ENCODE measurements at regions not wholly inside any gene's neighbourhood (a gene's known extent, or its start where the extent isn't known, plus 50 kb on each side); places are given as distances from the start of the nearest gene placed in this dataset.

DNA sequence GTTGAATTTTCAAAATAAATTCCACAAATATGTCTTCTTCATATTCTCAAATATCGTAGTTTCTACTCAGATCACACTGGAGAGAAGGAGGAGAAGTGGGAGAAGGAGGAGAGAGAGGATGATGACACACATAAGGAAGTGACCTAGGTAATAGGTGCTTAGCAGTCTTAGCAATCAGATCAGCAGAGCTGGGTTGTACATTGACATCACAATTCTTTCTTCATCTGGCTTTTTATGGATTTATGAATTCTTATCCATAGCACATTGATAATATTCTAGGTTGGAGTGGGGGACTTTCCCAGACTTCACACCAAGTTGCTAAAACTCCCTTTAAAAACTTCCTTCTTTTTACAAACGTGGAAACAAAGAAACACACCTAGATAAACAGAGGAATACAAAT, 86.9 kb downstream of the FGF9 start:
- DNase-seq: no peak

DNA sequence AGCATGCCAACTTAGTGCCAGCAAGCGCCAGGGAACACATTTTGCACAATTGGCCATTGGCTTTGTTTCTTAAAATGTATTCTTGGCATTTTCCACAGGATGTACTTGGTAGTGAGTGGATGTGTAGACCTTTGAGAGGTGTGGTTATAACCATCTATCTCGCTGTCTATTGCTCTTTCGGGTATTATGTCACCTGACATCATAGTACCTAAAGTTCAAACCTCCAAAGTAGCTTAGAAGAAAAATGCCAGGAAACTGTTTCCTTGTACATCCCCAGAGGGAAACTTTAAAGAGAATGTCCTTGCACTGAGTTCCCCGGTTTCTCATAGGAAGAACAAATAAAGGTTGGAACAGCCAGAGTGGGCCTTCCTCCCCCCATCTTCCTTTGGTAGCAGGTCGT, 87.6 kb downstream of the FGF9 start:
- no peak for DNase-seq

- no peak for DNase-seq
Measured at GRCh38 chr13:21759463-21759862, 88.6 kb downstream of the FGF9 start.

GRCh38 chr13:21759911-21760310, 89.0 kb downstream of the FGF9 start:
- DNase-seq: no peak

DNA sequence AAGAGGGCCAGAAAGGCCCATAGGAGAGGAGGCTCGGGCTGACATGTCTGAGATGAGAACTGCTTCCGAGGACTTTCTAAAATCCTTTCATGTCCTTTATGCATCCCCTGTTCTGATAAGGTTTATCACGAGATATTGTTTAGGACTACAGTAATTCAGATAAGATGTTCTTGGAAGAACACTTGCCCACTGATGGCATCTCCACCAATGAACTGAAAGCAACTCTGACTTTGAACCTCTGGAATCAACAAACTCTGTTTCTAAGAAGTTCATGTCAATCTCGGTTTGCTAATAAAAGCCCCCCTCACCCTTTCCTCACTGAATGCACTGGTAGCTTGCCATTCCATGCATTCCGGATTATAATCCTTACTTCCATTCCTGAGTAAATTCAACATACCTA, 90.9 kb downstream of the FGF9 start:
- no peak for DNase-seq

DNA sequence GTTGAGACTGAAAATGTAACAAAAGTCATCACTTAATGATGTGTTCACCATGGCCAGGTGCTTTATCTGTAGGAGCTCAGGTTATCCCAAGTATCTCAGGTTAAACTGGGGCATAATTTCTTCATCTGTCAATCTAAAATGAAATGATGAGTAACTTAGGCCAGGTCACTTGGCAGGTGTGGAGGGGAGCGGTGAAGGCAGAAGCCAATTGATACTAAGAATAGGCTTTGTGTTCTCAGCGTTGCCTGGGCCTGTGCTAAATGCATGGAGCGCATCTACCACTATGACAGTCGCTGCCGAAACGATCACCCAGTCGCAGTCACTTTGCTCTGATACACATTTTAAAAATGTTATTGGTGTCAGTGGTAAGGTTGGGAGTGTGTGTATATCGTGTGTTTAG, 91.6 kb downstream of the FGF9 start:
- DNase-seq: no peak

GRCh38 chr13:21767032-21767431, 96.2 kb downstream of the FGF9 start:
- DNase-seq: no peak

DNA sequence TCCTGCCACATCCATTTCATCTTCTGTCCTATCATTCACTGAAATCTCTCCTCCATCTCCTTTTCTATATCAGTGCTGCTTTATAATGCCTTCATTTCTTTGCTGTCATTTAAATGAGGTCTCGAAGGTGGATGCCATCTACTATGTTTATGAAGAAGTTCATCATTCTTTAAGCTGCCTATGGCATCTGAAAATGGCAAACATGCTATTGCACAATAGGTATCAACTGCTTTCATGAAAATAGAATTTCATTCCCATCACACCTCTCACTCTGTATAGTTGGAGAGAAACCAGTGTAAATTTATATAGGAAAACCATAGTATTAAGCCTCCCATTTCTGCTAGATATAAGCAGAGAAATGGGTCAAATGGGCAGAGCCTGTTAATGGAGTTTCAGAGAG, 100.2 kb downstream of the FGF9 start:
- DNase-seq: no peak

DNA sequence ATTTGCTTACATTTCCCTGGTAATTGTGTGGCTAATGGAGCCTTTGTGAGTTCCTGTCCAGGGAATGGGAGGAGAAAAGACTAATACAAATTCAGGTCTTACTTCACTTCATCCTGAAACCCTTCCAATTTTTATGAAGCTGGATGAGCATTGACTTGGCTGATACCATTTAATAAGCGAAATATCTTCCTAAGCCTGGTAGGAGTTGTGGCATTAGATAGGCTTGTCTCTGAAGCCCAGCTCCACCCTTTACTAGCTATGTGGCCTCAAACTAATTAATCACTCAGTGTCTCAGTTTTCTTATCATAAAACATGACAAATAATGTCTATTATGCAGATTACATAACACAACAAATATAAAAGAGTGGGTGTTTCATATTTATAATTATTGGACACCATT, 106.3 kb downstream of the FGF9 start:
- DNase-seq: no peak

GRCh38 chr13:21777813-21778212, 106.9 kb downstream of the FGF9 start:
- DNase-seq: no peak

DNA sequence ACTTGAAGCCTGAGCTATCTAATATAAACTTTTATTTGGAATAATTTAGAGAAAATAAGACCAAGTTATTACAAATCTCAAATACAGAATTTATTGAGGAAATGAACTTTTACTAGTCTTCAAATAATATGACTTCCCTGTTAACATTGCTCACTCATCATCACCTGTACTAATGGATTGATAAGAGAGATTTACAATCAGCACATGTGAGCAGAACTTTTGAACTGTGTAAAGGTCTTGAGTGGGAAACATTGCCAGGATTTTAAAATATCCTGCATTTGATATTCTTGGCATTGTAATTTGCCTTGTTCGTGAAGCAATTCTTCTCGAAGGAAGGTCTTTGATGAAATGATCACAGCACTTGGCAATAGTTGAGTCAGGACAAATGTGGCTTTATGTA, 111.9 kb downstream of the FGF9 start:
- DNase-seq: no peak

- DNase-seq: no peak
Measured at GRCh38 chr13:21785990-21786389, 115.1 kb downstream of the FGF9 start.

- no peak for DNase-seq
Measured at GRCh38 chr13:21796066-21796465, 125.2 kb downstream of the FGF9 start.

- no peak for DNase-seq
Measured at GRCh38 chr13:21796775-21797514, 126.1 kb downstream of the FGF9 start.

- no peak for DNase-seq
Measured at GRCh38 chr13:21797736-21798135, 126.9 kb downstream of the FGF9 start.

- DNase-seq: no peak
Measured at GRCh38 chr13:21798181-21798580, 127.3 kb downstream of the FGF9 start.

- DNase-seq: no peak
Measured at GRCh38 chr13:21799671-21800070, 128.8 kb downstream of the FGF9 start.

DNA sequence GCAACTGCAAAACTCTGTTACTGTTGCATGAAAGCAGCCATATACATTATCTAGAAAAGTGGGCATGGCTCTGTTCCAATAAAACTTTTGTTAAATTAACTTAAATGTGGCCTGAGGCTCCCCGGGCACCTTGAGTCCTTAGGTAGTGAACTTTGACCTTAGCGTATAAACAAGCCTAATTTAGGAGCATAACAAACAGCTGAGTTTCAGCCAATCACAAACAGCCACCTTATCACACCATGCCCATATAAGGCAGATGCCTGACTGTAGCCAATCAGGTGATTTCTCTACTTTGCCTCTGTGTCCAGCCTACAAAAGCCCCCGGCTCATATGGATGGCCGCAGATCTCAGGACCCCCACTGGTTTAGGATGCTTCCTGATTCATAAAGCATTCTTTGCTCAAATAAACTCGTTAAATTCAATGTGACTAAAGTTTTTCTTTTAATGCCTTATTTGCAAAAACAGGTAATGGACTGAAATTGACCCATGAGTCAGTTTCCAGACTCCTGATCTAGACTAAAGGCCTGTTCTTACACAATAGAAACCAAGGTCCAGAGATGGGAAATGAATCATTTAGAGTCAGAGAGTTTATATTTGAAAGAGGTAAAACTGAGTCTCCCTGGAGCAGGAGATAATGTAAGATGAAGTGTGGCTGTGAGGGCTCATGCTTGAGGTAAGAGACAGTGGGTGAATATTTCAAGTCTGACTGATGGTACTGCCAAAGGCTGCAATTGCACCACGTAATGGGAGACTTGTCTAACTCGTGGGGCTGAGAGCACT, 130.2 kb downstream of the FGF9 start:
- DNase-seq: no peak

- no peak for DNase-seq
Measured at GRCh38 chr13:21805733-21806132, 134.9 kb downstream of the FGF9 start.

GRCh38 chr13:21812192-21812626, 141.3 kb downstream of the FGF9 start:
- no peak for DNase-seq

- DNase-seq: no peak
Measured at GRCh38 chr13:21813110-21813509, 142.2 kb downstream of the FGF9 start.

DNA sequence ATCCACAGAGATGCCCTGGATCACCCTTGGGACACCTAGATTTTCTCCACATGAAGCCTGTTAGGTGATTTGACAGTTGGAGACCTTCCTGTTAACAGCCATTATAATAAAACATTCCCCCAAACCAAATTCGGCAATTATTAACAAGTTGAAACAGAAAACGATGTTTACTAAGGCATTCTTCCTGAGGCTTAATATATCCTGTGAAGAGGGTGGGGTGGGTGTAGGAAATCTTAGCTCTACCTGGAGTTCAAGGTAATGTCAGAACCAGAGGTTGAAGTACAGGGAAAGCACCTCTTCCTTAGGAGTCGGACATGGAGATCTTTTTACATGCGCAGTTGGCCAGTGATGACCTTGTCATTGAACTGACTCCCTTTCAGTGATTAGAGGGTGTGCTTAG, 143.0 kb downstream of the FGF9 start:
- DNase-seq: no peak

DNA sequence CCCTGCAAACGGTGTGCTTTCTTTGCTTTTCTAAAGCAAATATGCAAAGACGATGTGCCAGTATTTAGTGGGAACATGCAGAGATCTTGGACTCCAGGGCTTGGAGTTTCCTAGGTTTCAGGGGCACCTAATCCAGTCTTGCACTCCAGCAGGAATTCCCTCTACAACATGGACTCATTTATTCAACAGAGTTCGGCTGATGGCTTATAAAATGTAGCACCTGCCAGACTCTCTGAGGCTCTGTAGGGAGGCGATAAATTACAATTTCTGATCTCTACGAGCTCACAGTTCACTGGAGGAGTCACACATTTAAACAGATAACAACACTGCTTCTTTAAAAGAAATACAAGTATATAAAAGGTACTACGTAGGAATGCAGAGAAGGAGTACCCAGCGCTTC, 143.7 kb downstream of the FGF9 start:
- DNase-seq: no peak

DNA sequence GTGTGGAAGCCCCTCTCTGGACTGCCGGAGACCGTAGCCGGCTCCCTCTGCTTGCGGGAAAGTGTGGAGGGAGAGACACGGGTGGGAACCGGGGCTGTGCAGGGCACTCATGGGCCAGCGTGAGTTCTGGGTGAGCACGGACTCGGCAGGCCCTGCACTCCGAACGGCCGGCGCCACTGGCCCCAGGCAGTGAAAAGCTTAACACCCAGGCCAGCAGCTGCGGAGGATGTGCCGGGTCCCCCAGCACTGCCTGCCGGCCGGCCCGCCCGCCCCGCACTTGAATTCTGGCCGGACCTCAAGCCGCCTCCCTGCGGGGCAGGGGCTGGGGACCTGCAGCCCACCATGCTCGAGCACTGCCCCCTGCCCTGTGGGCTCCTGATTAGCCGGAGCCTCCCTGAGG, 147.0 kb downstream of the FGF9 start:
- DNase-seq: no peak

GRCh38 chr13:21822029-21822428, 151.2 kb downstream of the FGF9 start:
- no peak for DNase-seq

All from amniotic stem cell (primary cell).